ENCODE measurements at regions not wholly inside any gene's neighbourhood (a gene's known extent, or its start where the extent isn't known, plus 50 kb on each side); places are given as distances from the start of the nearest gene placed in this dataset.

DNA sequence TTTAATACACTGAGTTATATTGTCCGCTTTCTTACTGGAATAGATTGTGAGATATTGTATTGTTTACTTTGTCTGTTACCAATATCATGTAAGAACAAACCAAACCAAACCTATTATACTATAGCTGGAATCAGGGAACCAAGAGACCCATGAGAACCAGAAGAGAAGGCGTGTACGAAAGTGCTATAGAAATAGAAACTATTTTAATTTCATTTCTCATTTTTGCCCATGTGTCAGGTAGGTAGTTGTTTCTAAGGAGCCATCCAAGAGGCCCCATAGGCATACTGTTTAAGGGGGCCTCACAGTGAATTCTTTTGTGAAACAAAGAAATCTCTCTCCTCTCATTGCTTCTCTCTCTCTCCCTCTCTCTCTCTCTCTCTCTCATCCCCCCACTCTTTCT, 363.6 kb downstream of the RNF144A start:
- no peaks in the 10 kb centered on the region for H3K9me2 ChIP-seq (ENCODE audit: insufficient read depth)
- ATAC-seq (no peak), DNase-seq (ENCODE audit: low read depth, low spot score) (no peak)
- ChIA-PET RAD21 (ENCODE audit: low non-redundant PET in 1 of 2, low total read pairs in 2 of 2, uncharacterized antibody in 2 of 2, unreplicated experiment in 2 of 2) (no interaction called here), POLR2A (no interaction called here), CTCF (no interaction called here)
- intact Hi-C loops (cut with micrococcal nuclease), result no loop called here
- H3K4me1 ChIP-seq (ENCODE audit: control insufficient read depth in 1 of 2, insufficient read depth in 2 of 2, low read length in 2 of 2), result no peaks in the 10 kb centered on the region
- no peak overlapping the region for H3K4me3 ChIP-seq (replicated peaks in 1 of 2; ENCODE audit: low read depth in 1 of 2, low read length in 2 of 2)
- H3K79me2 ChIP-seq (ENCODE audit: insufficient read depth, low read length), result no peaks in the 10 kb centered on the region
- no peak overlapping the region for H3K9ac ChIP-seq (ENCODE audit: low read length)
- H4K20me1 ChIP-seq (ENCODE audit: insufficient read depth), result no peaks in the 10 kb centered on the region
- H3K27me3 ChIP-seq (ENCODE audit: insufficient read depth, low read length), result peaks cover 18% of the 10 kb centered on the region; the same call in 1 of the 2 replicates
- BruUV-seq (replicated peaks), result no TSS peak
- no peaks in the 10 kb centered on the region for H3K9me3 ChIP-seq (ENCODE audit: control insufficient read depth in 1 of 2, insufficient read depth in 1 of 2, low read depth in 1 of 2, low read length in 2 of 2)
- TF ChIP-seq POLR2A (IDR thresholded peaks at IDR 0.05; ENCODE audit: borderline replicate concordance, extremely low read depth, insufficient read depth, insufficient read length) (no peak), RAD21 (IDR thresholded peaks at IDR 0.05; ENCODE audit: low read depth) (no peak), ZNF274 (IDR thresholded peaks at IDR 0.05; ENCODE audit: low read depth, low read length) (no peak), CEBPB (IDR thresholded peaks at IDR 0.05; ENCODE audit: low read depth) (no peak), ZFX (IDR thresholded peaks at IDR 0.05) (no peak), JUND (IDR thresholded peaks at IDR 0.05) (no peak), TCF7L2 (IDR thresholded peaks at IDR 0.05; ENCODE audit: borderline replicate concordance, extremely low read depth, insufficient read depth, insufficient read length) (no peak), YY1 (IDR thresholded peaks at IDR 0.05; ENCODE audit: extremely low read depth, insufficient replicate concordance, low read depth, low read length) (no peak), SP1 (IDR thresholded peaks at IDR 0.05; ENCODE audit: low read depth) (no peak), SIN3A (IDR thresholded peaks at IDR 0.05; ENCODE audit: low read depth) (no peak), SRF (IDR thresholded peaks at IDR 0.05; ENCODE audit: low read depth) (no peak), POLR2AphosphoS5 (IDR thresholded peaks at IDR 0.05; ENCODE audit: low read depth, low read length) (no peak), EGR1 (IDR thresholded peaks at IDR 0.05; ENCODE audit: low read depth) (no peak)
- TF ChIP-seq, protein P1, sequence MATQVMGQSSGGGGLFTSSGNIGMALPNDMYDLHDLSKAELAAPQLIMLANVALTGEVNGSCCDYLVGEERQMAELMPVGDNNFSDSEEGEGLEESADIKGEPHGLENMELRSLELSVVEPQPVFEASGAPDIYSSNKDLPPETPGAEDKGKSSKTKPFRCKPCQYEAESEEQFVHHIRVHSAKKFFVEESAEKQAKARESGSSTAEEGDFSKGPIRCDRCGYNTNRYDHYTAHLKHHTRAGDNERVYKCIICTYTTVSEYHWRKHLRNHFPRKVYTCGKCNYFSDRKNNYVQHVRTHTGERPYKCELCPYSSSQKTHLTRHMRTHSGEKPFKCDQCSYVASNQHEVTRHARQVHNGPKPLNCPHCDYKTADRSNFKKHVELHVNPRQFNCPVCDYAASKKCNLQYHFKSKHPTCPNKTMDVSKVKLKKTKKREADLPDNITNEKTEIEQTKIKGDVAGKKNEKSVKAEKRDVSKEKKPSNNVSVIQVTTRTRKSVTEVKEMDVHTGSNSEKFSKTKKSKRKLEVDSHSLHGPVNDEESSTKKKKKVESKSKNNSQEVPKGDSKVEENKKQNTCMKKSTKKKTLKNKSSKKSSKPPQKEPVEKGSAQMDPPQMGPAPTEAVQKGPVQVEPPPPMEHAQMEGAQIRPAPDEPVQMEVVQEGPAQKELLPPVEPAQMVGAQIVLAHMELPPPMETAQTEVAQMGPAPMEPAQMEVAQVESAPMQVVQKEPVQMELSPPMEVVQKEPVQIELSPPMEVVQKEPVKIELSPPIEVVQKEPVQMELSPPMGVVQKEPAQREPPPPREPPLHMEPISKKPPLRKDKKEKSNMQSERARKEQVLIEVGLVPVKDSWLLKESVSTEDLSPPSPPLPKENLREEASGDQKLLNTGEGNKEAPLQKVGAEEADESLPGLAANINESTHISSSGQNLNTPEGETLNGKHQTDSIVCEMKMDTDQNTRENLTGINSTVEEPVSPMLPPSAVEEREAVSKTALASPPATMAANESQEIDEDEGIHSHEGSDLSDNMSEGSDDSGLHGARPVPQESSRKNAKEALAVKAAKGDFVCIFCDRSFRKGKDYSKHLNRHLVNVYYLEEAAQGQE (IDR thresholded peaks at IDR 0.05; ENCODE audit: low read depth), result no peak
- TF ChIP-seq, protein P2, sequence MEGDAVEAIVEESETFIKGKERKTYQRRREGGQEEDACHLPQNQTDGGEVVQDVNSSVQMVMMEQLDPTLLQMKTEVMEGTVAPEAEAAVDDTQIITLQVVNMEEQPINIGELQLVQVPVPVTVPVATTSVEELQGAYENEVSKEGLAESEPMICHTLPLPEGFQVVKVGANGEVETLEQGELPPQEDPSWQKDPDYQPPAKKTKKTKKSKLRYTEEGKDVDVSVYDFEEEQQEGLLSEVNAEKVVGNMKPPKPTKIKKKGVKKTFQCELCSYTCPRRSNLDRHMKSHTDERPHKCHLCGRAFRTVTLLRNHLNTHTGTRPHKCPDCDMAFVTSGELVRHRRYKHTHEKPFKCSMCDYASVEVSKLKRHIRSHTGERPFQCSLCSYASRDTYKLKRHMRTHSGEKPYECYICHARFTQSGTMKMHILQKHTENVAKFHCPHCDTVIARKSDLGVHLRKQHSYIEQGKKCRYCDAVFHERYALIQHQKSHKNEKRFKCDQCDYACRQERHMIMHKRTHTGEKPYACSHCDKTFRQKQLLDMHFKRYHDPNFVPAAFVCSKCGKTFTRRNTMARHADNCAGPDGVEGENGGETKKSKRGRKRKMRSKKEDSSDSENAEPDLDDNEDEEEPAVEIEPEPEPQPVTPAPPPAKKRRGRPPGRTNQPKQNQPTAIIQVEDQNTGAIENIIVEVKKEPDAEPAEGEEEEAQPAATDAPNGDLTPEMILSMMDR (IDR thresholded peaks at IDR 0.05 in 2 of 3, conservative IDR thresholded peaks at IDR 0.05 in 1 of 3; ENCODE audit: borderline replicate concordance in 1 of 3, insufficient read depth in 1 of 3, low read depth in 2 of 3, low read length in 2 of 3), result no peak
- TF ChIP-seq, protein P3, sequence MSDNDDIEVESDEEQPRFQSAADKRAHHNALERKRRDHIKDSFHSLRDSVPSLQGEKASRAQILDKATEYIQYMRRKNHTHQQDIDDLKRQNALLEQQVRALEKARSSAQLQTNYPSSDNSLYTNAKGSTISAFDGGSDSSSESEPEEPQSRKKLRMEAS (IDR thresholded peaks at IDR 0.05), result no peak
- H2AFZ ChIP-seq (ENCODE audit: low read depth, low read length, poor library complexity, severe bottlenecking), result no peak overlapping the region
- H3K27ac ChIP-seq (ENCODE audit: low read depth, low read length), result no peak overlapping the region
- H3K36me3 ChIP-seq (ENCODE audit: control insufficient read depth in 1 of 2, insufficient read depth in 2 of 2, low read length in 2 of 2), result no peaks in the 10 kb centered on the region
- H3K4me2 ChIP-seq (ENCODE audit: low read length), result no peak overlapping the region
